ENCODE measurements at regions not wholly inside any gene's neighbourhood (a gene's known extent, or its start where the extent isn't known, plus 50 kb on each side); places are given as distances from the start of the nearest gene placed in this dataset.

DNA sequence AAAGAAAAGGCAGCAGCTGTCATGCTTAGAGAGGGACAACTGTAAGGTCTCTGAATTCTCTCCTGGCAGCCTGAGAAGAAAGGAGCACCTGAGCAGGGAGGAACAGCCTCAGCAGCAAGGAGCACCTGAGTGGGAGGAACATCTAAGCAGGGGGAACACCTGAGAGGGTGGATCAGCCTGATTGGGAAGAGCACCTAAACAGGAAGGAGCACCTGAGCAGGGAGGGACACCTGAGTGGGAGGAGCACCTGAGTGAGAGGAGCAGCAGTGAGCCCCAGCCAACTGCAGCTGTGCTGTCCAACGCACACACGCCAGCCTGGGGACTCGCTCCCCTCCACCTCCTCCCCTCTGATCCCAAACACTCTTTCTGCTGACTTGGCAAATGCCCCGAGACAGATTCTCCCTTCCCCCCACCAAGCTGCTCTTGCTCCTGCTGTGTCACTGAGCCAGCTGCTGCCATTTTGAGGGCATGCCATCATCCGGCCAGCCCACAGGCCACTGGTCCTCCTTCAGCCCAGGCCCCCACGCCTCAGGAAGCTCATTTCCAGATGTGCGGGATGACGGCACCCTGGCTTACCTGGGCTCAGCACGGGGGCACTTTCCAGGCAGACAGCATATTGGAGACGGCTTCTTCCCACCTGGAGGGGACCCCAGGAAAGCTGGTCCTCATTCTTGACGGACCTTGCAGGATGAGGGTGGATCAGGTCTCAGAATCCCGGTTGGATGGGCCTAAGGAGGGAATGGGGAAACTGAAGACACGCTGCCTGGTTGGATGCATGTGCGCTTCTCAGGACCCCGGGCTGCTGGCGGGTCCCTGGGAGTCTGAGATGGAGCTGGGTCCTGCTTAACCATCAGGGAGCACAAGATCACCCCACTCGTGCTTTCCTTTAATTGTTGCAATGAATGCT, 57.7 kb upstream of the RBFOX3 start:
- H3K9me3 Mint-ChIP-seq: peaks cover 8% of the 10 kb centered on the region
- DNase-seq: no peak
- H3K4me1 Mint-ChIP-seq (ENCODE audit: low read depth): no peaks in the 10 kb centered on the region
- no peak overlapping the region for H3K4me3 Mint-ChIP-seq
- no peaks in the 10 kb centered on the region for H3K36me3 Mint-ChIP-seq (ENCODE audit: low read depth)
- peaks cover 86% of the 10 kb centered on the region for H3K27me3 Mint-ChIP-seq
- H3K27ac Mint-ChIP-seq: no peak overlapping the region

DNA sequence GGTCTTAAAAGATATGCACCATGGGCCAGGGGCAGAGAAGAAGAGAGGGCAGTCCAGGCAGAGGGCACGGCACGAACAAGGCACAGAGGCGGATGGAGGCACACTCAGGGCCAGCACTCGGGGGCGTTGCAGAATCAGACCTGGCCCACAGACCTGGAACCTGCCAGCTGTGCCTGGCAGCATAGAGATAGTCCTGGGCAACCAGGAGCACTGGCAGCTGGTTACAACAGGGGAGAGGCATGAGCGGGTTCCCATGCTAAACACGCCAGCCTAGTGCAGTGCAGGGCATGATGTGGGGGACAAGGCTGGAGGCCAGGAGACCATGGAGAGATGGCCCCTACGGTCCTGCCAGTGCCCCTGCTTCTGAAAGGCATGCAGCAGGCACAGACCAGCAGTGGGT, 56.9 kb upstream of the RBFOX3 start:
- Mint-ChIP-seq H3K4me1 (ENCODE audit: low read depth) (no peaks in the 10 kb centered on the region), H3K4me3 (no peak overlapping the region), H3K27me3 (peaks cover 91% of the 10 kb centered on the region), H3K27ac (no peak overlapping the region), H3K36me3 (ENCODE audit: low read depth) (no peaks in the 10 kb centered on the region), H3K9me3 (peaks cover 3% of the 10 kb centered on the region)
- no peak for DNase-seq

DNA sequence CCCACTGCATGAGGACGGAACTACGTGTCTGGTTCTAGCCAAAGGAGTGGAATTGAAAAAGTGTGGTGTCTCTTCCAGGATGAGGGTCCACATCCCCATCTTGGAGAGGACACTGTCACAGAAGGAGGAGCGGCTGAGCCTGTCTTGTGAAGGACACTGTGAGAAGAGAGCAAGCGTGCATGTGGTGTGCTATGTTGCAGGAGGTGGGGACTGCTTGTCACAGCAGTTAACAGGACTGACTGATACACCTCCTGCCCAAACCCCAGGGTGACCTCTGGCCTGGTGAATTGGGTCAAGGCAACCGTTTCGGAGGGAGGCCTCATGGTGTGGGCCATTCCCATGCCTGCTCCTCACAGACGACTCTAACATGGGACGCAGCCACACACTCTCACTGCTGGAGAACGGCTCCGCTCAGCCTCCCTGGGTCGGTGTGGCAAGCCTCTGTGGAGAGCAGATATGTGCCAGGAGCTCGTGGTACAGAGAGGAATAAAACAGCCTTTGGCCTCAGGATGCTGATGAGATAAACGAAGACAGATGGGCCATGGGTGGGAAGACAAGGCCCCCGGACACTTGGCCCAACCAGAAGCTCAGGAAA, 56.4 kb upstream of the RBFOX3 start:
- Mint-ChIP-seq H3K27me3 (peaks cover 91% of the 10 kb centered on the region), H3K4me3 (no peak overlapping the region), H3K9me3 (peaks cover under 1% of the 10 kb centered on the region), H3K27ac (no peak overlapping the region), H3K36me3 (ENCODE audit: low read depth) (no peaks in the 10 kb centered on the region), H3K4me1 (ENCODE audit: low read depth) (no peaks in the 10 kb centered on the region)
- DNase-seq: no peak

DNA sequence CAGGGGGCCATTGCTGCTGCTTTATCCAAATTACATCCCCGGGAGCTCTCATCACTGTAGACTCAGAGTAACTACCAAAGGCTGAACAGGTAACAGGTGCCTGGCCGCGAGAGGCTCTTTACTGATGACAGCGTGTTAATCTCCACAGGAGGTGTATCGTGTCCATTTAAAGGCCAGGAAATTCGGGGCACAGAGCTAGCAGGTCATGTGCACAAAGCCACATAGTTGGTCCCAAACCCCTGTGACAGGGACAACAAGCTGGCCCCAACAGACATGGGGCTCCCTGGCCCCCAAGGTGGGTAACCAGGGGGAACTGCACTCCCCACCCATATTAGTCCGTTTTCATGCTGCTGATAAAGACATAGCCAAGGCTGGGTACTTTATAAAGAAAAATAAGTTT, 55.3 kb upstream of the RBFOX3 start:
- no peak for DNase-seq
- Mint-ChIP-seq H3K27ac (no peak overlapping the region), H3K4me3 (no peak overlapping the region), H3K36me3 (ENCODE audit: low read depth) (no peaks in the 10 kb centered on the region), H3K9me3 (peaks cover 8% of the 10 kb centered on the region), H3K4me1 (ENCODE audit: low read depth) (no peaks in the 10 kb centered on the region), H3K27me3 (peaks cover 88% of the 10 kb centered on the region)

DNA sequence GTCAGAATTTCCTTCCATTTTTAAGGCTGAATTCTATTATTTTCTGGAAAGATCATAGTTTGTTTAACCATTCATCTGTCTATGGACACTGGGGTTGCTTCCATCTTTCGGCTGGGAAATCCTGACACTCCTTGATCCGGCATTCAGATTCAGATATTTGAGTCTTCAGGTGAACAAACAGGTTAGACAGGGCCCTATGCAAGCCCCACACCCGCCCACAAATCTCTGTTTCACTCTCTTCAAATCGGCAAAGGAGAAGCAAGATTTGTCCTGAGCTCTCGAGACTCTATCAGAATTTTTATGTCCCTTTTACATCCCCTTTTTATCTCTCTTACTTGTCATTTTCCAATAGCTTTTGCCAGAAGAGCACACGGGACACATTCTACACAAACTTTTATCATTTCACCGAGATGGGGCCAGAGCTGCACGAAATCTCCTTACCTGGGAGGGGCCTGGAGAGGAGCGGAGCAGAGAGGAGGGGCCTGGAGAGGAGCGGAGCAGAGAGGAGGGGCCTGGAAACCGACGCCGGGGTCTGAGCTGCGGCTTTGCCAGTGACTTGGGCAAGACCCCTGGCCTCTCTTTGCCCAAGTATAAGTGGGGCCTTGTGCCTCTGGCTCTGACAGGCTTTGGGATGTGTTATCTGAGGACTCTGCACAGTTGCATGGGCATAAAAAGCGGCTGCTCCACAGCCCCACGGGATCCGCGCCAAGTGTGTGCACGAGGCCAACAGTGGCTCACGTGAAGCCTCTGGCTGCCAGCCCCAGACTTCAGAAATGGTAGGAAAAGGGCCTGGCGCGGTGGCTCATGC, 54.3 kb upstream of the RBFOX3 start:
- no peaks in the 10 kb centered on the region for H3K4me1 Mint-ChIP-seq (ENCODE audit: low read depth)
- H3K4me3 Mint-ChIP-seq: no peak overlapping the region
- no peaks in the 10 kb centered on the region for H3K36me3 Mint-ChIP-seq (ENCODE audit: low read depth)
- no peak for DNase-seq
- H3K9me3 Mint-ChIP-seq: peaks cover 8% of the 10 kb centered on the region
- H3K27me3 Mint-ChIP-seq: peaks cover 87% of the 10 kb centered on the region
- H3K27ac Mint-ChIP-seq: no peak overlapping the region

DNA sequence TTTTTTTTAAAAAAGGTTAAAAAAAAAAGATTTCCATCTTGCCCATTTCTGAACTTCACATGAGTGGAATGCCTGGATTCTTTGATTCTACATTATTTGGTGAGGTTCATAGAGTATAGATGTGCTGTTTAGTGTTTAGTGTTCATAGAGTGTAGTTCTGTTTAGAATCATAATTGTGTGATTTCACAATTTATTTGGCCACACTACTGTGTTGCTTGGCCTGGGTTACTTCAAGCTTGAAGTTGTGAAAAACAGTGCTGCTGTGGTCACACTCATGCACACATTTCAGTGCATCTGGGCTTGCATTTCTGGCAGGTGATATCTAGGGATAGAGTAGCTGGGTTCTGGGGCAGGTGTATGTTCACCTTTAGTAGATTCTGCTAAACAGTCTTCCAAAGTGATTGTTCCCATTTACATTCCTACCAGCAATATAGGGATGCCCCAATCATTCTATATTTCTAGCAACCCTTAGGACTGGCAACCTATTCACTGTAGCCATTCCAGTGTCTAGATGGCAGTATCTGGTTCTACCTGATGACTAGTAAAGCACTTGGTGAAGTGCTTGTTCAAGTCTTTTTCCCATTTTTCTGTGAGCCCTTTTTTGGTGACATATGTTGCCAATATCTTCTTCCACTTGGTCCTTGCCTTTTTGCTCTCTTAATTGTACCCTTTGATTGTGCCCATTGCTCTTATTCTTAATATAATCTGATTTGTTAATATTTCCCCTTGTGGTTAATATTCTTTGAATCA, 50.6 kb upstream of the RBFOX3 start:
- Mint-ChIP-seq H3K27ac (no peak overlapping the region), H3K4me1 (ENCODE audit: low read depth) (no peaks in the 10 kb centered on the region), H3K9me3 (peaks cover 8% of the 10 kb centered on the region), H3K4me3 (no peak overlapping the region), H3K27me3 (peaks cover 76% of the 10 kb centered on the region), H3K36me3 (ENCODE audit: low read depth) (no peaks in the 10 kb centered on the region)
- DNase-seq: no peak

All from activated T-cell treated with anti-CD3 and anti-CD28 coated beads, Interleukin-2, amount 50 U/mL, for 24 hours (primary cell).